HFF-Myc (cell line): ENCODE measurements at regions not wholly inside any gene's neighbourhood (a gene's known extent, or its start where the extent isn't known, plus 50 kb on each side); places are given as distances from the start of the nearest gene placed in this dataset.

Experiments
- DNase-seq: peaks from one replicate; pipeline ENCODE4 v3.0.0-alpha.2; 2011; ENCODE audit warnings: low read depth; ENCODE audit errors: extremely low read depth
- H3K4me3 ChIP-seq: replicated peaks from 2 replicates; pipeline ENCODE4 v1.5.1; 2011; ENCODE audit warnings: low read depth, mild to moderate bottlenecking, control low read depth, low read length
- TF ChIP-seq, protein P1 (sequence below): IDR thresholded peaks from 2 replicates; pipeline ENCODE4 v1.5.1; 2012; ENCODE audit warnings: mild to moderate bottlenecking, low read depth, low read length, control low read depth; ENCODE audit errors: missing control alignments

DNA sequence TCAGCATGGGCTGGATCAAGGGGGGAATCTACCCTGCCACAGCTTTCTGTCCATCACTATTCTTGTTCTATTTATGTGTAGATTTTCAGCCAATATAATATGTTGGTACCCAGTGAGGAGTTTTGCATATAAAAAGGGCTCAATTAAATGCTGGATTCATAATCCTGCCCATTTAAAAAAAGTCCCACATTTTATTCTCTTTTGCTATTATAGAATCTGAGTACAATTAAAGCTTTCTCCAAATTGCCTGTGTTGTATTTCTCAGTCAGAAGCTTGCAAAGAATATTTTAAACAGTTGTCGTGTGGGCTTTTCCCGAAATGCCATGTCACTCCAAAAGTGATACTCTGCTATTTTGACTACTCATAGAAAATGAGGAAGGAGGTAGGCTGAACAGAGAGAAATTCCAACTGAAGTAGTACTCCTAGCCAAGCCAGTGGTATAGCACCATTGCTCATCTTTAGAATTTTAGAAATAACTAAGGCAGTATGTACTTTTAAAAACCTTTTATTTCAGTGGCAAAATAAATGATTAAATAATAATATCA lies 108.3 kb upstream of the HDAC9 start:
- no peak overlapping the region for H3K4me3 ChIP-seq
- TF ChIP-seq, protein P1, sequence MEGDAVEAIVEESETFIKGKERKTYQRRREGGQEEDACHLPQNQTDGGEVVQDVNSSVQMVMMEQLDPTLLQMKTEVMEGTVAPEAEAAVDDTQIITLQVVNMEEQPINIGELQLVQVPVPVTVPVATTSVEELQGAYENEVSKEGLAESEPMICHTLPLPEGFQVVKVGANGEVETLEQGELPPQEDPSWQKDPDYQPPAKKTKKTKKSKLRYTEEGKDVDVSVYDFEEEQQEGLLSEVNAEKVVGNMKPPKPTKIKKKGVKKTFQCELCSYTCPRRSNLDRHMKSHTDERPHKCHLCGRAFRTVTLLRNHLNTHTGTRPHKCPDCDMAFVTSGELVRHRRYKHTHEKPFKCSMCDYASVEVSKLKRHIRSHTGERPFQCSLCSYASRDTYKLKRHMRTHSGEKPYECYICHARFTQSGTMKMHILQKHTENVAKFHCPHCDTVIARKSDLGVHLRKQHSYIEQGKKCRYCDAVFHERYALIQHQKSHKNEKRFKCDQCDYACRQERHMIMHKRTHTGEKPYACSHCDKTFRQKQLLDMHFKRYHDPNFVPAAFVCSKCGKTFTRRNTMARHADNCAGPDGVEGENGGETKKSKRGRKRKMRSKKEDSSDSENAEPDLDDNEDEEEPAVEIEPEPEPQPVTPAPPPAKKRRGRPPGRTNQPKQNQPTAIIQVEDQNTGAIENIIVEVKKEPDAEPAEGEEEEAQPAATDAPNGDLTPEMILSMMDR: no peak
- no peak for DNase-seq

DNA sequence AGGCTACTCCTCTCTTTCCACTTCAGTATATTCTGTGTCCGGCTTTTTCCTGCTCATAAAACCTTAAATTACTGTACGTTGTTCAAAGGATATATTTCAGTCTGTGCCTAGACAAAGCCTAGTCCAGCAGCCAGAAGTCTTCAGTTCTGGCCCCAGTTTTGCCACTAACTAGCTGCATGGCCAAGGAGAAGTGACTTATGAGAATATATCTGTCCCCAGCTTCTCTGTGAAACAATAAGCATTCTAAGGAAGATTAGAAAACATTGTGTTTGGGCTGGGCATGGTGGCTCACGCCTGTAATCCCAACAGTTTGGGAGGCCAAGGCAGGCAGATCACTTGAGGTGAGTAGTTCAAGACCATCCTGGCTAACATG lies 105.0 kb upstream of the HDAC9 start:
- TF ChIP-seq, protein P1: no peak
- DNase-seq: no peak
- no peak overlapping the region for H3K4me3 ChIP-seq

DNA sequence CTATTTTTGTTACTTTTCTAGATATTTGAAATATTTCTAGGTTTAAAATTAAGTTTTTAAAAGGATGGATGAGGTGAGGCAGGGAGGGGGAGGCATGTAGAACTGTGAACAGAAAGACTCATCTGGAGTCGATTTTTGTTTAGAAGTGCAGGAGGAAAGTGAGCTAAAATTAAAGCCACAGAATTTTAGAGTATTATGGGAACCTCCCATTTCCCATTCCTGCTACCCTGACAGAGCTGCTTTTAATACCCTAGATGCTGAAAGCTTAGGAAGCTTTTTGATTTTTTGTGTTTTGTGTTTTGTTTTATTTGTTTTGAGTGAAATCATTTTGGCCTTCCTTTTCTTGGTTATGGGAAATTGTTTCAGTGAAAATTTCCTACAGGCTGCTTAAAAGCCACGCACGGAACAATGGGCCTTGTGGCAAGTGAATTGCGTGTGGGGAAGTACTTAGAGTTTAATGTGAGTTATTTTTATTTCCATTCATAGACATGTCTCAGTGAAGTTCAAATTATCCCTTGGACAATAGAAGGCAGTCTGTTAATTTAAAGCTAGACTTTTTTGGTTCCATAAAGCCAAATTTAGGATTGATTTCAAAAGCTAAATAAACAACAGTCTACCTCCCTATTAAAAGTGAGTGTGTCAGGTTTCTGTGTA lies 102.0 kb upstream of the HDAC9 start:
- TF ChIP-seq, protein P1: no peak
- DNase-seq: no peak
- no peak overlapping the region for H3K4me3 ChIP-seq

DNA sequence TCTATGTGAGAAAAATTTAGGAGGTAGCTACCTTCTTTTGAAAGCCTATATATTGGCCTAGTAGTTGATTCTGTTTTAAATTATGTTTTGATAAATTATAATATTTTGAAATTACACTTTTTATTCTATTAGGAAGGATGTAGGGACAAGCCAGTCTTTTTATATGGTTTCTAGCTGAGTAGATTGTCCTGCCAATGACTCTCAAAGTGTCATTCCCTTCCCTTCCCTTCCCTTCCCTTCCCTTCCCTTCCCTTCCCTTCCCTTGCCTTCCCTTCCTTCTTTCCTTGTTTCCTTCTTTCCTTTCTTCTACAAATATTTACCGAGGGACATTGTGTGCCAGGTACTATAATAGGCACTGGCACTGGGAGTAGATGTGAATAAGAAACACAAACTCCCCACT lies 99.7 kb upstream of the HDAC9 start:
- DNase-seq: no peak
- TF ChIP-seq, protein P1: no peak
- no peak overlapping the region for H3K4me3 ChIP-seq

DNA sequence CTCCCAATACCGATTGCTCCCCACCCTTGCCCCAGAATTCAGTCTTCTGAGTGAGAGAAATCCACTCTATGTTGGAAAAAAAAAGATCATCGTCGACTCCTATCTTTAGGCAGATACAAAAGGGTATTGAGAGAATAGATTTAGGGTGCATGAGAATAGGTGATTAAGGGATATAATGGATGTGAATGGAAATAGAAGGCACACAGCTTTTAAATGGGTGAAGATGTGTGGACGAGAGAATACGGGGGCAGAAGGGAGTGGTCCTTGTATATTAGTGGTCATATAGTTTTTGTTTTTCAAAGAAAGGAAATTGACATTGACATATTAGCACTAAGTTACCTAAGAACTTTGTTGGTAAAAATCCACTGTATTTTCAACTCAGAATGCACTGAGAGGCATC lies 98.6 kb upstream of the HDAC9 start:
- TF ChIP-seq, protein P1: no peak
- DNase-seq: no peak
- no peak overlapping the region for H3K4me3 ChIP-seq

DNA sequence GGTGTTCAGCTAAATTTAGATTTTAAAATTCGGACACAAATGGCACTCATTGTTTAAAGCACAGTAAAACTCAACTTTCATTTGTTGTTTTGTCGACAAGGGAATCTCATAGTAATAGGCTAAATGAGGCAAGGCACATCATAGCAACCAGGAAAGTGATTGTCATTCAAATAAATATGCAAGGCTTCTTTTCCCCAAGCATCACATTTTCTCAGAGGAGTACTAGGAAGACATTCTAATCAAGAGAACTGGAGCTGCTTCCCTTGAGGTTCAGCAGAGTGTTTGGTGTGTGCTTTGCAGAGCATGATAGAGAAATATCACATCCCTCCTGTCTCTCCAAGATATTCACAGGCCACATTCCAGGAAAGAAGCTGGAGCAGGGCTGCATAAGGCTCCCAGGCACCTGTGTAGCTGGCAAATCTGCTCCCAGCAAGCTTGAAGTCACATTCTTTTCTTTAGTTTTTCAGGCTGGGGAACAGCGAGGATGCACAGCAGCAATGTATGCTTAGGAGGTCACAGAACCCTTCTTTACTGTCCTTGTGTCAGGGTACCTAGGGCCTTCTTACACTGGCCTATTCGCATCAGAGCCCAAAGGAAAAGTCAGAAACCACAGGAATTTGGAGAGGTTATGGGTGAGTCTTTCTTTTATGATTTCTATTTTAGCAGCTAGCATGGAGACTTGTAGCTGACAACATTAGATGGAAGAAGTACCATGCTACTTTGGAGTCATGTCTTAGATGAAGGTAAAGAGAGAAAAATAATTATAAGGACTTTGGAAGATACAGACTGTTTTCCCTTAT lies 95.9 kb upstream of the HDAC9 start:
- H3K4me3 ChIP-seq: no peak overlapping the region
- TF ChIP-seq, protein P1: no peak
- DNase-seq: no peak
